Kidney epithelial cell (primary cell): ENCODE measurements at regions not wholly inside any gene's neighbourhood (a gene's known extent, or its start where the extent isn't known, plus 50 kb on each side); places are given as distances from the start of the nearest gene placed in this dataset.

Experiments
- DNase-seq: peaks from one replicate; pipeline ENCODE4 v3.0.0-alpha.2; 2010; ENCODE audit warnings: low read depth
- H3K27me3 ChIP-seq: 2 replicates; pipeline ENCODE4 v1.6.0; 2011; ENCODE audit warnings: low read length; ENCODE audit not compliant: control insufficient read depth, insufficient read depth
- H3K36me3 ChIP-seq: 2 replicates; pipeline ENCODE4 v1.5.1; 2011; ENCODE audit warnings: low read length; ENCODE audit not compliant: control insufficient read depth, insufficient read depth
- H3K4me3 ChIP-seq: 2 replicates; pipeline ENCODE4 v1.5.1; 2011; ENCODE audit warnings: low read depth, mild to moderate bottlenecking, control low read depth, low read length
- TF ChIP-seq, protein P1 (sequence below): IDR thresholded peaks from 2 replicates; pipeline ENCODE4 v1.5.1; 2011; ENCODE audit warnings: mild to moderate bottlenecking, moderate library complexity, low read length, control low read depth, inconsistent platforms; ENCODE audit not compliant: insufficient read depth, poor library complexity, severe bottlenecking

DNA sequence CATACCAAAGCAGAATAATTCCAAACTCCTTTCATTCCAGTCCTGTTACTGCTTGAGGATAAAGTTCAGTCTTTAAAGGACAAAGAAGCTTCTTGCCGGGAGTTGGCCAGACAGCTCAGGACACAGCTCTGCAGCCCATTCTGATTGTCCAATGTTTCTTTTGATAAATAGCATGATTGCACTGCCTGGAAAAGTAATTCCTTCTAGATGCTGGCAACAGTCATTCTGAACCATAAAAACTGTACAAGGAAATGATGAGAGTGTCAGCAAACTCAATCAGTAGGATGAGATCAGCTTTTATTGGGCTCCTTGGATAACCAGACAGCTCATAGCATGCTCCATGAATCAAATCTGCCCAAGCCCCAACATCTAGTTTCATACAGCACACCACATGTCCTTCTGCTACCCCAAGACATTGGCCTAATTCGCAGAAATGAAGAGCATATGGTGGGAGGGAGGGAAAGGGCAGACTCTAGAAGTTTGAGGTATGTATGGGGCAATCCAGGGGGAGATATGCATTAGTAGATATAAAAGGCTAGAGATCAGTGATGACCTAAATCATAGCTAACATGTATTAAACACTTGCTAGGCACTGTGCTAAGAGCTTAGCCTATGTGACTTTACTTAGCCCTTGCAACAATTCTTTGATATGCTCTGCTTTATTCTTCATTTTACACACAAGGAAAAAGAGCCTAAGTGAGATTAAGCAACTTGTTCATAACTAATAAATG is 219.9 kb upstream of the NREP start:
- Histone ChIP-seq H3K27me3 (no peaks in the 10 kb centered on the region), H3K4me3 (no peak overlapping the region), H3K36me3 (no peaks in the 10 kb centered on the region)
- DNase-seq: no peak
- TF ChIP-seq, protein P1, sequence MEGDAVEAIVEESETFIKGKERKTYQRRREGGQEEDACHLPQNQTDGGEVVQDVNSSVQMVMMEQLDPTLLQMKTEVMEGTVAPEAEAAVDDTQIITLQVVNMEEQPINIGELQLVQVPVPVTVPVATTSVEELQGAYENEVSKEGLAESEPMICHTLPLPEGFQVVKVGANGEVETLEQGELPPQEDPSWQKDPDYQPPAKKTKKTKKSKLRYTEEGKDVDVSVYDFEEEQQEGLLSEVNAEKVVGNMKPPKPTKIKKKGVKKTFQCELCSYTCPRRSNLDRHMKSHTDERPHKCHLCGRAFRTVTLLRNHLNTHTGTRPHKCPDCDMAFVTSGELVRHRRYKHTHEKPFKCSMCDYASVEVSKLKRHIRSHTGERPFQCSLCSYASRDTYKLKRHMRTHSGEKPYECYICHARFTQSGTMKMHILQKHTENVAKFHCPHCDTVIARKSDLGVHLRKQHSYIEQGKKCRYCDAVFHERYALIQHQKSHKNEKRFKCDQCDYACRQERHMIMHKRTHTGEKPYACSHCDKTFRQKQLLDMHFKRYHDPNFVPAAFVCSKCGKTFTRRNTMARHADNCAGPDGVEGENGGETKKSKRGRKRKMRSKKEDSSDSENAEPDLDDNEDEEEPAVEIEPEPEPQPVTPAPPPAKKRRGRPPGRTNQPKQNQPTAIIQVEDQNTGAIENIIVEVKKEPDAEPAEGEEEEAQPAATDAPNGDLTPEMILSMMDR: no peak

DNA sequence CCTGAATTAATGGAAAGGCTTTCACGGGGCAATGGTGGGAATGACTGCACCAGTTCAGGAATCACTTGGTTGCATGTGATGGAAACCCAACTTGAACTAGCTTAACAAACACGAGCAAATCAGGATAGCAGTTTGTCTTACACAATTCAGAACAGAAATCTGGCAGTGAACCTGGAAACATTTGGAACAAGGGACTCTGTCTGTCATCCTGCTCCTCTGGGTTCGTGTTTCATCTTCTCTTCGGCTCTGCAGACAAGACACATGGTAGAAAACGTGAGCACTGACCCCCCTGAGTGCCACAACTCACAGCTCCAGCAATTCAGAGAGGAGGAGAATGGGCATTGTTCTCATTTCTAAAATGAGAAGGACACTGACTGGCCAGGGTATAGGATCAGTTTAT is 218.1 kb upstream of the NREP start:
- Histone ChIP-seq H3K4me3 (no peak overlapping the region), H3K27me3 (no peaks in the 10 kb centered on the region), H3K36me3 (no peaks in the 10 kb centered on the region)
- DNase-seq: no peak
- TF ChIP-seq, protein P1: no peak

DNA sequence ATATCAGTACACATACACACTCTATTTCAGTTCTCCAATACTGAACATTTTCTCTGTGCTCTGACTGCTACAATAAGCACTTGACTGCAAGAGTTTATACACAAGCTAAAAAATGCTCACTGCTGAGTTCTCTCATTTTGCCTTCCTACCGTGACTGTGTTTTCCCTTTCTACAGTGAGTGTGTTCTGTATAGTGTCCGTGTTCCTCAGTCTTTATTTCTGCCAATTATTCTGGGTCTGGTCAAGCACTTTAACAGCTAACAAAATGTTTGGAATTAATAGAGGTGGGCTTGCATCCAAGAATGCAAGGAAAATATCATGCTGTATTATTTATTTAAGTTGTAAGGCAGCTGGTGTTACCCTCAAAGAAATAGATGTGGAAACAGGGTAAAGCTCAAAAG is 217.0 kb upstream of the NREP start:
- Histone ChIP-seq H3K27me3 (no peaks in the 10 kb centered on the region), H3K4me3 (no peak overlapping the region), H3K36me3 (no peaks in the 10 kb centered on the region)
- TF ChIP-seq, protein P1: no peak
- DNase-seq: no peak

DNA sequence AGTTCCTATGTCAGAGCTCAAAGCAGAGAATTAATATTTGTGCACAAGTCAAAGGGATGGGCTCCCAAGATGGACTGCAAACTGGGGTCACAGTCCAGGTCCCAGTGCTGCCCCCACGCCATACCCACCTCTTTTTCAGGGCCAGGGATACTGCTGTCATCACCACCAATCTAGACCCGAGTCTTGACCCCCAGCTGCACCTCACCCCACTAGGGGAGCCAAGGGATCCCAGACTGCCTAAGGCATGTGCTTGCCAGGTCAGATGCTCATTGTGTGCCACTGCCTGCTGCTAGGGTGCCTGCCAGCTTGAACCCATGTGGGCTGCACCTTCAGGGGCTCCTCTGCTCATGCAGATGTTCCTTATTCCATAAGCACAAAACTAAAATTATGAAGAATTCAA is 215.6 kb upstream of the NREP start:
- no peak for DNase-seq
- no peaks in the 10 kb centered on the region for H3K36me3 ChIP-seq
- TF ChIP-seq, protein P1: no peak
- H3K27me3 ChIP-seq: no peaks in the 10 kb centered on the region
- H3K4me3 ChIP-seq: no peak overlapping the region

DNA sequence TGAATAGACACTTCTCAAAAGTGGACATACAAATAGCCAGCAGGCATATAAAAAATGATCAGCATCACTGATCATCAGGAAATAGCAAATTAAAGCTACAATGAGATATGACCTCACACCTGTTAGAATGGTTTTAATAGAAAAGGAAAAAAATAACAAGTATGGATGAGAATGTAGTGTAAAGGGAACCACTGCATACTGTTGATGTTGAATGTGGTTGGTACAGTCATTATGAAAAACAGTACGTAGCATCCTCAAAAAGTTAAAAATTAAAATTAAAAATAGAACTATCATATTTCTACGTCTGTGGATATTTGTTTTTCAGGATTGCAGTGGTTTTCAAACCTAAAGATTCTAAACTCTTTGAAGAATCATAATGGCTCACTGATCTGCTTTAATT is 215.1 kb upstream of the NREP start:
- H3K27me3 ChIP-seq: no peaks in the 10 kb centered on the region
- no peaks in the 10 kb centered on the region for H3K36me3 ChIP-seq
- no peak overlapping the region for H3K4me3 ChIP-seq
- no peak for DNase-seq
- TF ChIP-seq, protein P1: no peak

DNA sequence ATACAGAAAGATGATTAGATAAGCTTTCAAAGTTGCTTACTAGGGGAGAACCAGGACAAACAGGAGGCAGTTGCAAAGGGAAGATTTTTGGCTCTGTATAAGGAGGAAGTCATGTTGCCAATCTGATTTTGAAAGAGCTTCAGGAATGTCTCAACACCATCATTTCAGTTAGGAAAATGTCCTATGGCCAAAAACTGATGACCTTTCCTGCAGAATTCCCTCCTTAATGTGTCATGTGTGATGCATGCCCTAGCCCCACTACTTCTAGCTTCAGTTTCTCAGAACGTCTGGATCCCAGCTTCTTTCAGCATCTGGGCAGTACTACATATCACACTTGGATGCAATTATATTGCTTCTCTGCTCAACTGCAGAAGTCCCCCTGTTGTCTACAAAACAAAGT is 211.5 kb upstream of the NREP start:
- H3K27me3 ChIP-seq: no peaks in the 10 kb centered on the region
- no peaks in the 10 kb centered on the region for H3K36me3 ChIP-seq
- TF ChIP-seq, protein P1: no peak
- no peak for DNase-seq
- H3K4me3 ChIP-seq: no peak overlapping the region
